Transverse colon (tissue), 4 donors: ENCODE measurements at regions not wholly inside any gene's neighbourhood (a gene's known extent, or its start where the extent isn't known, plus 50 kb on each side); places are given as distances from the start of the nearest gene placed in this dataset.

Experiments
- CTCF ChIP-seq, 5 experiments: fragments of 200-600 bp in 3 of 5; fragments of 450-650 bp in 2 of 5; sonication (generic) in 3 of 5; IDR thresholded peaks; 1 replicate in 2 of 5; 2 replicates in 3 of 5; pipeline ENCODE4 v1.5.1; 2016 to 2017; ENCODE audit warnings: antibody characterized with exemption in 5 of 5, inconsistent platforms in 3 of 5, mild to moderate bottlenecking in 2 of 5, moderate library complexity in 1 of 5
- POLR2A ChIP-seq: fragments of 450-650 bp; IDR thresholded peaks from one replicate; pipeline ENCODE4 v1.6.1; 2016; ENCODE audit warnings: antibody characterized with exemption, mild to moderate bottlenecking, moderate library complexity
- POLR2AphosphoS5 ChIP-seq, 3 donors: sonication (generic); formaldehyde crosslinking; IDR thresholded peaks; one replicate each; pipeline ENCODE4 v1.6.1; 2016; ENCODE audit warnings: antibody characterized with exemption in 3 of 3

GRCh38 chr12:31220061-31220460 lies 105.9 kb downstream of the SINHCAF start:
- TF ChIP-seq POLR2A: no peak
- TF ChIP-seq CTCF (IDR thresholded peaks at IDR 0.05): no peak
- no peak for TF ChIP-seq POLR2AphosphoS5 (IDR thresholded peaks at IDR 0.05)
